Colonic mucosa (tissue), 4 donors: ENCODE measurements at regions not wholly inside any gene's neighbourhood (a gene's known extent, or its start where the extent isn't known, plus 50 kb on each side); places are given as distances from the start of the nearest gene placed in this dataset.

Source experiments
- DNase-seq: peaks from one replicate; pipeline ENCODE4 v3.0.0-alpha.2; 2020
- H3K27ac ChIP-seq: fragments of 200-600 bp; one replicate; pipeline ENCODE4 v1.8.0; 2021
- H3K27me3 ChIP-seq: fragments of 200-600 bp; one replicate; pipeline ENCODE4 v1.8.0; 2021
- H3K36me3 ChIP-seq: fragments of 200-600 bp; one replicate; pipeline ENCODE4 v1.8.0; 2021
- H3K4me1 ChIP-seq: fragments of 200-600 bp; one replicate; pipeline ENCODE4 v1.8.0; 2021; ENCODE audit warnings: mild to moderate bottlenecking
- H3K4me3 ChIP-seq: fragments of 200-600 bp; one replicate; pipeline ENCODE4 v1.8.0; 2021
- H3K9ac ChIP-seq, 2 donors: one replicate each; pipeline ENCODE4 v1.7.0; 2013; ENCODE audit warnings: control low read depth in 2 of 2, low read depth in 2 of 2, low read length in 2 of 2
- H3K9me3 ChIP-seq: fragments of 200-600 bp; one replicate; pipeline ENCODE4 v1.8.0; 2021
- CTCF ChIP-seq: fragments of 200-600 bp; IDR thresholded peaks from one replicate; pipeline ENCODE4 v1.8.0; 2022; ENCODE audit warnings: antibody characterized with exemption, mild to moderate bottlenecking
- intact Hi-C: fragments of 100-400 bp; cut with DNase I; formaldehyde crosslinking; loops from one replicate; pipeline ENCODE4 v1.14.1; 2022
- donor health status: healthy.
- donor health status: DM: no; HTN: no; CAD: no.
- donor health status: DM: no; HTN: no; CAD: no.

- intact Hi-C loops, result no loop called here
- H3K27ac ChIP-seq, result no peak overlapping the region
- no peaks in the 10 kb centered on the region for H3K9me3 ChIP-seq
- no peak overlapping the region for H3K9ac ChIP-seq
- H3K4me3 ChIP-seq, result no peak overlapping the region
- DNase-seq, result no peak
- H3K27me3 ChIP-seq, result no peaks in the 10 kb centered on the region
- no peaks in the 10 kb centered on the region for H3K4me1 ChIP-seq
- no peak for TF ChIP-seq CTCF
- H3K36me3 ChIP-seq, result no peaks in the 10 kb centered on the region
Measured at GRCh38 chr1:69410457-69410850, 157.3 kb upstream of the LRRC7 start.

GRCh38 chr1:69410893-69411292 is 156.8 kb upstream of the LRRC7 start:
- Histone ChIP-seq H3K27me3 (no peaks in the 10 kb centered on the region), H3K36me3 (no peaks in the 10 kb centered on the region), H3K9me3 (no peaks in the 10 kb centered on the region), H3K4me3 (no peak overlapping the region), H3K9ac (no peak overlapping the region), H3K27ac (no peak overlapping the region), H3K4me1 (no peaks in the 10 kb centered on the region)
- no peak for TF ChIP-seq CTCF
- no peak for DNase-seq
- intact Hi-C loops, result no loop called here

GRCh38 chr1:69411617-69412016 is 156.1 kb upstream of the LRRC7 start:
- no peak for TF ChIP-seq CTCF
- Histone ChIP-seq H3K36me3 (no peaks in the 10 kb centered on the region), H3K4me3 (no peak overlapping the region), H3K27ac (no peak overlapping the region), H3K9ac (no peak overlapping the region), H3K9me3 (no peaks in the 10 kb centered on the region), H3K4me1 (no peaks in the 10 kb centered on the region), H3K27me3 (no peaks in the 10 kb centered on the region)
- intact Hi-C loops, result no loop called here
- DNase-seq, result no peak

- Histone ChIP-seq H3K9me3 (no peaks in the 10 kb centered on the region), H3K9ac (no peak overlapping the region), H3K36me3 (no peaks in the 10 kb centered on the region), H3K27me3 (no peaks in the 10 kb centered on the region), H3K27ac (no peak overlapping the region), H3K4me3 (no peak overlapping the region), H3K4me1 (no peaks in the 10 kb centered on the region)
- TF ChIP-seq CTCF, result no peak
- intact Hi-C loops, result no loop called here
- no peak for DNase-seq
Measured at GRCh38 chr1:69413129-69413528, 154.6 kb upstream of the LRRC7 start.

GRCh38 chr1:69414574-69414973 is 153.1 kb upstream of the LRRC7 start:
- no peak overlapping the region for H3K9ac ChIP-seq
- no peak overlapping the region for H3K27ac ChIP-seq
- H3K4me3 ChIP-seq, result no peak overlapping the region
- no peak for TF ChIP-seq CTCF
- DNase-seq, result no peak
- H3K27me3 ChIP-seq, result no peaks in the 10 kb centered on the region
- no peaks in the 10 kb centered on the region for H3K36me3 ChIP-seq
- intact Hi-C loops, result no loop called here
- H3K4me1 ChIP-seq, result no peaks in the 10 kb centered on the region
- H3K9me3 ChIP-seq, result no peaks in the 10 kb centered on the region

- no peak for DNase-seq
- intact Hi-C loops, result no loop called here
- TF ChIP-seq CTCF, result no peak
Measured at GRCh38 chr1:69421286-69421685, 146.4 kb upstream of the LRRC7 start.

More at GRCh38 chr1:69421286-69421685, 146.4 kb upstream of the LRRC7 start:
- Histone ChIP-seq H3K36me3 (no peaks in the 10 kb centered on the region), H3K9me3 (no peaks in the 10 kb centered on the region), H3K27ac (no peak overlapping the region), H3K4me1 (no peaks in the 10 kb centered on the region), H3K4me3 (no peak overlapping the region), H3K9ac (no peak overlapping the region), H3K27me3 (no peaks in the 10 kb centered on the region)
